ENCODE measurements at regions not wholly inside any gene's neighbourhood (a gene's known extent, or its start where the extent isn't known, plus 50 kb on each side); places are given as distances from the start of the nearest gene placed in this dataset.

DNA sequence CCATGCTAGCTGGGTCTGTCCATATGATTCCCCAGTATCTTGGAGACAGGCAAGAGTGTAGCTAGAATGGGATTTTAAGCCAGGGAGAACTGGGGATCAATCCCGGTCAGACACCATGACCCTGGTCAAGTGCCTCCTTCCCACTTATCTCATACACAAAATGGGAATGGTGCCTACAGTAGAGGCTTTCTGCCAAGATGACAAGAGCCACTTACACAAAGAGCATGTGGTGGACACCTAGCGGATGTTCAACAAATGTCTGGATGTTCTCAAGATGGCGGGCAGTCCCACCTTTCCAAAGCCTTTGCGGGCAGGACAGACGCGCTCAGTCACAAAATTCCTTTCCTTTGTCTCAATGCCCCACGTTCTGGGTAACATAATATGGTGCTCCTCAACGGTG lies 57.3 kb downstream of the MAF start:
- DNase-seq (ENCODE audit: insufficient read length, low spot score) (no peak), FAIRE-seq (no peak)

DNA sequence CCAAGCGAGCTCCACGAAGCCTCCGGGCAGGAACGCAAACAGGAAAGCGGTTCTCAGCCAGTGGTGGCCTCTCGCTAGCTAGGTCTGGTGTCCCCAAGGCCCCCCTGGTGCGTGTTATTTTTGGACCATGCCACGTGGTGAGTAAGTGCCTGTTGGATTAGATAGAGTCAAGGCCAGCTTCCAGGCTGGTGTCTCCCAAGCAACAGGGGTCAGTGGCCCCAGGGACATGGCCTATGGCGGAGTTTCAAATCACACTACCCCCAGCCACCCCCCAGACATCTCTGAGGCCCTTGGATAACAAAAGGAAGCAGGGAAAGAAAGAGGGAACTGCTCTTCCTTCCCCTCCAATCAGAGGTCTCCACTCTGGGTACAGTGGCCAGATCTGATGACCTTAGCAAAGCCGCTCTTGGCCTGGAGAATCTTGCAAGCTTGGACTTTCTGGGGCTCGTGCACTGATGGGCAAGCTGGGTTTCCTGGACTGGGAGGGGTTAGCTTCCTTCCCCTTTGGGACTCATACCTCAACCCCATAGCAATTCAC lies 58.2 kb downstream of the MAF start:
- FAIRE-seq: no peak
- no peak for DNase-seq (ENCODE audit: insufficient read length, low spot score)

DNA sequence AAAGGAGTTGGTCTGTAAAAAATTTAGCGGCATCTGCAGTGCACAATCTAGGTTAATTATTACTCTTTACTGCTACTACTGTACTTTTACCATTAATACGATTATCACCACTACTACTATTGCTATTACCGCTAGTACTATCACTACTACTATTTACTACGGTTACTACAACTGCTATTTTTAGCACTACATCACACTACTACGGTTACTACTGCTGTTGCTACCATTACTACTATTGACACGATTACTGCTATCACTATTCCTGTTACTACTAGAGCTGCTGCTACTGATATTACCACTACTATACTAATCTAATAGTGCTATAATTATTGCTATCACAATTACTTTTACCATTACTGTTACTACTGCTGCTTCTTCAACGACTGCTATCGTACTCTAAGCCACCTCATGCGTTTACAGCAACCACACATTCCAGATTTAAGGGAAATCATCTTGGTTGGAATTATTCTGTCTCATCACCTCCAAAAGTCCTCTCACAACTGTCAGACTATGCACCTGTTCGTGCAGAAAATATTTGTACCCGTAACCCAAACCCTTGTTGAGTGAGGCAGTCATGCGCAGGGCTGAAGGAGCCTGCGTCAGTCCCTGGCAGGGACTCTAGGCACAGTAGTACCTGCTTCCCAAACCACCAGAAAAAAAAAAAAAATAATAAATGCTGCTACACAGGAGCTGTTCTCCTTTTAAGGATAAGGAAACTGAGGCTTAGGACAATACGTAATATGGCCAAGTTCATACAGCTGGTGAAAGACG lies 59.5 kb downstream of the MAF start:
- DNase-seq (ENCODE audit: insufficient read length, low spot score) (no peak), FAIRE-seq (no peak)

DNA sequence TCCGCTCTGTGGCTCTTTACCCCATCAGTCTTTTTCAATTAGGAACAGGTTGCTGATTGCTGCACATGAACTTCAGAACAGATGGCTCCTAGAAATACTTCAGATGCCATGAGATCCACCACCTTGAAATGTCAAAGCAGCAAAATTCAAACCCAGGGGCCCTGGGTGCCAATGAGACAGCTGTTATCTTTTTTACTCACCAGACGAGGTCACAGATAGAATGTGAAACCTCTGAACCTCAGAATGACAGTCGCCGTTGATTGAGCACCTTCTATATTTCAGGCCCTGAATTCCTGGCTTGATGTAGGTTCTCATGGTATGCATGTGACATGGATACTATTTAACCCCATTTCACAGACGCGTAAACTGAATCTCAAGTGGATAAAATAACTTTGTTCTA lies 63.0 kb downstream of the MAF start:
- FAIRE-seq: no peak
- no peak for DNase-seq (ENCODE audit: insufficient read length, low spot score)

DNA sequence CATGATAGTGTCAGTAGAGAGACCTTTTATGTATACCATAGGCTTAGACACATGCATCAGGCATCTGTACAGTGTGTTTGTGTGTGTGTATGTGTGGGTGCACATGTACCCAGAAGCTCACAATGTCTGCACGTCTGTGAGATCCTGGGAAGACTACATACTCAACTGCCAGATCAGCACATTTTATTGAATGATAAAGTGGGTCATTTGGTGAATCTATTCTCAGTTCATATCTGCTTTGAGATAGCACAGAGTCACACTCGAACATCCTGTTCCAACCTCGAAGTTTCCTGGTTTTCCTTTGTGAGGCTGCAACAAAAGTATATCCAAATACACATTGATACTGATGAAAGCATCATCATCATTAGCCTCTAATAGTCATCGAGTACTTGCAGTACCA lies 63.6 kb downstream of the MAF start:
- DNase-seq (ENCODE audit: insufficient read length, low spot score) (no peak), FAIRE-seq (no peak)

DNA sequence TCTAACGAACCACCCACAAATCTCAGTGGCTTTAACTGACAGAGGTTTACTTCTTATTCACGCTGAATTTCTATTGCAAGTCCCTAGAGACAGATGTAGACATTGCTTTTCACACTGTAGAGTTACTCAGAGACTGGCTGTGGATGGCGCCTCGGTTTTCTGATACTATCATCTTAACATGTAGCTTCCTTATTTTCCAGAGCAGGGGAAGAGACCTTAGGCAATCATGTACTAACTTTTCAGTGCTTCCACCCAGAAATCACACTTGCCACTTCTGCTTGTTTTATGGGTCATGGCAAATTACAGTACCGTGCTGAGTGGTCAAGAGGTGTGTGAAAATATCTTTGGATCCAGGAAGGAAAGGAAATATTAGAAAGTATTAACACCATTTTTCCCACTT lies 65.4 kb downstream of the MAF start:
- no peak for DNase-seq (ENCODE audit: insufficient read length, low spot score)

DNA sequence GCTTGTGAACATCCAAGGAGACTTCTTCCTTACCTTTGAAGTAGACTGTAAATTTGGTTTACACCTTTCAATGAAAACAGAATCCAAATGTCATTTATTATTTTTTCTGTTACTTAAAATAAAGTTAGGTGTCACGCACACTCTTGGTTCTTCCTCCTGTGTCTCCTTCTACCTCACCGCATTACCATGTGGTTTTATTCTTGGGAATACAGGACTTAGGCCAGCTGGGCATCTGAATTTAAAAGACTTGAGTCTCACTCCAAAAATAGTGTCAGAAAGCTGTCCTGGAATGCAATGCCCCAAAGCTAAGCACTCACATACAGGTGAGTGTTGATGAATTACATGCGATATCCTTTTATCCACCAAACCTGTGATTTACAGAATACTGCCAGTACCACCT lies 66.4 kb downstream of the MAF start:
- FAIRE-seq: no peak

More for the DNA sequence above, 65.4 kb downstream of the MAF start:
- FAIRE-seq: no peak

DNA sequence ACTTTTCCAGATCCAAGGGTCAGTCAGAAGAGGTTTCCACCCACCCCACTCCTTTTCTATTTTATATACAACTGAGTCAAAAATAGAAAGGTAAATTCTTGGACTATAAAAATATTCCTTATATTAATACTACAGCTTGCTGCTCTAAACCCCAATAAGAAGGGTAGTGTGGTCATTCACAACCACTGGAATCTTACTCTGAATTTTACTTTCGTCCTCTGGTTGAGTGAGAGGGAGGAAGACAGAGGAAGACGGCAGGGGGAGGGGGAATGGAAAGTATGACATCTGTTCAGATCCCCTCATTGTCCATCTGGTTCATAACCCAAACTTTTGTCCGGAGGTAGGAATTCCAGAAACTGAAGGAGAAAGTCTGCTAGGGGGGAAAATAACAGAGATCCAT lies 67.2 kb downstream of the MAF start:
- no peak for DNase-seq (ENCODE audit: insufficient read length, low spot score)
- FAIRE-seq: no peak

More for the DNA sequence above, 66.4 kb downstream of the MAF start:
- DNase-seq (ENCODE audit: insufficient read length, low spot score): no peak

DNA sequence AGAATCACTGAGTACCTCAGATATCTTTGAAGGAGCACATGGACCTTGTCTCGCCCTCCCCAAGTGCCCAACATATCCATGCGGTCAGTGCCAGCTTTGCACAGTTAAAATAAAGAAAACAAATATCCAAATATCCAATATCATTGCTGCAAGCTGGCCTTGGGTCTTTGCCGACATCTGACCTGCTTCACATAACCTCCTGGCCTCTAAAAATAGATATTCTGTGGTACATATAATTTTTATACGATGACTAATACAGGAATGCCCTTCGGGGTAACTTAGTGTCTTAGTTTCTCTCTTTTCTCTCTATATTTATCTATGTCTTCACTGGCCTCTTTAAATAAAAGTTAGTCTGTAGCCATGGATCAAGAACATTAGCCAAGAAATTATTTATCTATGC lies 67.8 kb downstream of the MAF start:
- FAIRE-seq: no peak

DNA sequence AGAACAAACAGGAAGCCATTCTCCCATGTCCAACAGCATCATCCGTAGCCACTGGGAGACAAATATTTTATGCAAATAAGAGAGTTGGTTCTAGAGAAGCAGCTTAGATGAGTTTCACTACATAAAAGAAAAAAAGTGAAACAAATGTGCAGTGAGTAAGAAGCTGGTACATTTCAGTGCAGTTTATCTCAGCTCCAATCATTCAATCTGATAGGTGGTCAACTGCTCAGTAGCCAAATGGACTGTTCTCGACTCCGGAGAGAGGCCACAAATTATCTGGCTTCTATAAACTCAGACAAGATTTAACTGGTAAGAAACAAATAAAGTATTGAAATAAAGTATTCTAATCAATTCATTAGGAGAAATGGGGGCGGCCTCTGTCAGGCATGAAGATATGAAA lies 68.3 kb downstream of the MAF start:
- no peak for FAIRE-seq

More for the DNA sequence above, 67.8 kb downstream of the MAF start:
- no peak for DNase-seq (ENCODE audit: insufficient read length, low spot score)

DNA sequence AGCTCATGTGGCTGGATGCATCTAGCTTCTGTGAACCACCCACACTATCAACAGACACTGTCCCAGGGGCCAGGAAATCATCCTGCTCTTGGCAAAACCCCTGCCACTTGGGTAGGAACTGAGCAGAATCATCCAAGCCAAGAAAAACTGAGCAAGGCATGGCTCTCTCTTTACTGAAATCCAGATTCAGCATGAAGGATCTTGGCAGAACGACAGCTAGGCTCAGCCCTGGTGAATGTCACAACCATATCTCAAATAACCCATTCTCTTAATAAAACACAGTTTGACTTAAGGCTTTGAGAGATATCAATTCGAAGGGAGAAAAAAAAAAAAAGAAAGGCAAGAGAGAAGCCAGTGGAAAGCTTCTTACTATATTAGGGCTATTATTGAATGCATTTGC lies 72.2 kb downstream of the MAF start:
- DNase-seq (ENCODE audit: insufficient read length, low spot score) (no peak), FAIRE-seq (no peak)

More for the DNA sequence above, 68.3 kb downstream of the MAF start:
- no peak for DNase-seq (ENCODE audit: insufficient read length, low spot score)

DNA sequence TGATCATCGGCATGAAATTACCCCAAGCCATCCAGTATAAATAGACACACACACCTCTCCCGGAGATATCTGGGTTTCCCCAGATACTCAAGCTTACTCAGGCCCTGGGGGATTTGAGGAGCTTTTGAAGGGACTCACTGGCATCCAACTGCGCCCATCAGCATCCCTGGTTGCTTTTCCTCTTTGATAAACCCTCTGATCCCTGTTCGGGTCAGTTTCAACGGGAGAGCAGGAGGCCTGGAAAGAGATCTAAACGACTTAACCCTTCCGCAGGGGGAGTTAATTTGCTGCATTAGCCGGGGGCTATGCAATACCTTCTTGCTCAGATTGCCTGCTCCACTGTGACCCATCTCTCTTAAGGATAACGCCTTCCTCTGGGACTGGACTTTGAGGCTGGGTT lies 76.6 kb downstream of the MAF start:
- DNase-seq (ENCODE audit: insufficient read length, low spot score): no peak
- no peak for FAIRE-seq

DNA sequence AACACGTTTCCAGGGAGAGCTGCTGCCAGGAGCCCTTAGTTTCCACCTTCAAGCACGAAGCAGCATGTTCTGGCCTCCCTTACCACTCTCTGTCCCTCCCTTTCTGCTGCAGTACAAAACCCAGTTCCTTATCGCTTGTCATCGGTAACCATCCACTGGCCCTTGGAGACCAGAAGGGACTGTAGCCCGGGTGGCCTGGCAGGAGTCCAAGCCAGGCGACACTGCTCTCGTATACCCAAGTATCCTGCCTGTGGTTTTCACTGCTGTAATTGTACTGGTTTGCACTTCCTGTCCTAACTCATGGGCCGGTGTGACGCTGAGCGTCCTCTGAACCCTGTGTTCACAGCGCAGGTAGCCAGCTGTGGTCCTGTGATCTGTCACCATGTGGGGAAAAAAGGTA lies 81.1 kb downstream of the MAF start:
- FAIRE-seq: no peak
- DNase-seq (ENCODE audit: insufficient read length, low spot score): no peak

DNA sequence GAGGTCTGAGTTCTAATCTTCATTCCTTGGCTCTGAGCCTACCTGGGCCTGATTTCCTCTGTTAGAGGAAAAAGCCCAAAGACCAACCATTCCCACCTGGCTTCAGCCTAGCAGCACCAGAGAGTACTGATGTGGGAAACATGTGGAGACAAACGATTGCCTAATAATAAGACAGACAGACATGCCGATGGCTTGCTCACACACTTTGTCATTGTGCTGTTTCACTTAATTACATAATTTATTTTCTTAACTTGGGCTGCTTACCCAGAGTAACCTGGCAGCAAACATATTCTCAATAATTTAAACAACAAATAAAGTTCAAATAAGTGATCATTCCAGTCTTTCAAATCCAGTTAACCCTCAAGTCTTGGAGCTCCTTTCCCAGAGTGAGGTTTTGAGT lies 83.4 kb downstream of the MAF start:
- DNase-seq (ENCODE audit: insufficient read length, low spot score): no peak
- no peak for FAIRE-seq

DNA sequence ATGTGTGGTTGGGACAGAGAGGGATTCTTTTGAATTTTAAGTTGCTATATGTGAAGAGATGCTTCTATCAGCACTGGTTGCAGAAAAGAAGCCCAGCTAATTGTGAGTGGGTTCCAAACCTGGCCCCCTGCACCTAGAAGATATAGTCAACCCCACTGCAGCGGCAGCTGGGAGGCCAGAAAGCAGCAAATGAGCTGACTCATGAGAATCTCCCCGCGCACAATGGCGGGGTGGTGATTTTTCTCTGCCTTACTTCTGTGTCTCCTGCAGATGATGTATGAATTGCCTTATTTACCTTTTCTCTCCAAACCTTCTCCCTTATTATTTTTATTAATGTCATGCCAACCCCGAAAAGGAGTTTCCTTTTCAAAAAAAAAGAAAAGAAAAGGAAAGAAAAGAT lies 89.7 kb downstream of the MAF start:
- no peak for DNase-seq (ENCODE audit: insufficient read length, low spot score)

DNA sequence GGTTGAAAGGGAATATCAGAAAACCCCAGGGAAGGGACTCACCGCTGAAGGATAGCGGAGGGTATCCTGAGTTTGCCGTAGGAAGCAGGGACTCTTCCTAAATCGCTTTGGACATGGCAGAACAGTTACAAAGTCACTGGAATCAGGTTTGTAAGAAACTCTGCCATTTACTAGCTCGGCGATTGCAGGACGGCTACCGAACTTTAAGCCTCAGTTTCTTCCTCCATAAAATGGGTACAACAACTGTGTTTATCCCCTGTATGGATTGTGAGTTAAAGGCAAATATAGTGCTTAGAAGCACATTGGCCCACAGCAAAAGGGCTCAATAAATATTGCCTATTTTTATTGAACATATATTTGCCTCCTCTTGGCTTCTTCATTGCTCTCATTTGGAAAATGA lies 90.6 kb downstream of the MAF start:
- no peak for DNase-seq (ENCODE audit: insufficient read length, low spot score)

More for the DNA sequence above, 89.7 kb downstream of the MAF start:
- FAIRE-seq: no peak

DNA sequence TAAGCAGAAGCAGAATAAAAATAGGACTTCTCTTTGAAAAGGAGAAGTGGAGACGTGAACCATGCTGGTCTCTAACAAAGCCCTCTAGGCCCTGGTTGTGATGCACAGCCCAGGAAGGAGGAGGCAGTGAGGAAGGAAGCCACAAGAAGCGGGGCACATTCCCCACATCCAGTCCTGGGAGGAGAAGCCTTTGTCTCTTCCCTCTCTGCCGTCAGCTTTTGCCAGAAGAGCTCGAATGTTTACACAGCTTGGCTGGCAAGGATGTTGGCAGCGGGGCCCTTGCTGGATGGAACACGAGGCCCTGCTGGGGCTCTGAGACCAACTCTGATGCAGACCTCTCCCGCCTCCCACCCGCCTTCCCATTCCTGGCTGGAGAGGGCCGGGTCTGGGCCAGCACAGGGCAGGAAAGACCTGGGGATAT lies 91.3 kb downstream of the MAF start:
- DNase-seq (ENCODE audit: insufficient read length, low spot score) (no peak), FAIRE-seq (no peak)

More for the DNA sequence above, 90.6 kb downstream of the MAF start:
- FAIRE-seq: no peak

DNA sequence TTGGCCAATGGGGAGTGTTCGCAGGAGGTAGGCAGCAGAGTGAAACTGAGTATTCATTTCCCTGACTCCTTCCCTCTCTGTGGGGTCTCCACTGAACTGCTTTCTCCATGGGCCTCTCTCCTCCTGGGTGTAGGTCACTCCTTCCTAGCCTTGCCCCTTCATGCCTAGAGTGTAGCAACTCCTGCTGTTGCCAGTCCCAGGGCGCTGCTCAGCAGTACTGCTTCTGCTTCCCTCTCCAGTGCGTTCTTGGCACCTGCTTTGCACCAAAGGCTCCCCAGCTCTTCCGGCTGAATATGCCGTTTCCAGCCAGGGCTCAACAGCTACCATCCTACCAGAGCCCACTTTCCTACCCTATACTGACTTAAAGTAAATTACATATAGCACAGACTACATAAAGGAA lies 92.2 kb downstream of the MAF start:
- FAIRE-seq (no peak), DNase-seq (ENCODE audit: insufficient read length, low spot score) (no peak)

DNA sequence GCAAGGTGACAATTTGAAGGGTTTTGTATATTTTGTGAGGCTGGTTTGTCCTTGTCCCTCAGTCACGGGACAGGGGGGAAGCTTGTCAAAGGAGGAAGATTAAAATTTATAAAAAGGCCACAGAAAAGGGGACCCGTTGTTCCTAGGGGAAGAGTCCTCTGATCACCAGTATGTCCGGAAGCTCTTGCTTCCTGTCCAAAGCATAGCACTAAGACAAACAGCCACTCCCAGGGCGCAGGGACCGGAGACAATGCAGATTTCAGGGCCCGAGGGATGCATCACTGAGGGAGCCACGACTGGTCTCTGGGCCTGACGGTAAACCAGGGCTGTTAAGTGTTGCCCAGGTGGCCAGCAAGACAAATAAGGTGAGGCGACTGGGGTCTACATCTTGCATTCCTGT lies 95.2 kb downstream of the MAF start:
- DNase-seq (ENCODE audit: insufficient read length, low spot score): no peak
- FAIRE-seq: no peak

DNA sequence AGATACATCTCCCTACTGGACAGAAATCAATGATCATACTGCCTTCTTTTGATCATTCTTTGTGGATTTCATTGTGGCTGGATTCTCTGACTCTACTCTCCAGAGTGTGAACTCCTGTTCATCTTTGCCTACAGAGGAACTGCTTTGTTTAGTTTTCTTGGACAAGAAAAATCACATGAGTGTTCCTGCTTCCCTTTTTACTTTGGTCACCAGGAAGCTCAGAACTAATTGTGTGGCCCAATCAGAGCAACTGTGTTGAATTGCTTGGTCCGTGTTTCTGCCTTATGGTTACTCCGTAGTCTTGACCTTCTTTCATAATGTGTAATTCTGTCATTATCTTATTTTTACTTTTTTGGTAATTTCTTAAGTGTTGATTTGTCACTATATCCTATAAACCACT lies 97.0 kb downstream of the MAF start:
- DNase-seq (ENCODE audit: insufficient read length, low spot score): no peak
- FAIRE-seq: no peak

DNA sequence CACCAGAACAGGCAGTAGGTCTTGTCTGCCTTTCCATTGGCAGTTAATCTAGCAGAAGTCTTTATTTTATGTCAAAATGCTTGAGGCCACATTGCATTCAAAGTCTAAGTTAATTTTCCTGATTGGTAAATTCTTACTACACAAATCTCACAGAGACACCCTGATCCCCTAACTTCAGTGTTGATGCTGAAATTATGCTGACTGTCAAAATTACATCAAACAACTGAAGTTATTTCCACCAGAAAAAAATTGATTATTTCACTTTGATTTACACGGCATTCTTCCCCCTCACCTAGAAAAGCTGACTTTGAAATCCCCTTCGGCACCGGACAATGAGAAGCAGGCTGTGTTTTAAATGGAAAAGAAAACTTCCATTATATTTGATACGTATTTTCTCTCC lies 99.1 kb downstream of the MAF start:
- FAIRE-seq: no peak
- DNase-seq (ENCODE audit: insufficient read length, low spot score): no peak

DNA sequence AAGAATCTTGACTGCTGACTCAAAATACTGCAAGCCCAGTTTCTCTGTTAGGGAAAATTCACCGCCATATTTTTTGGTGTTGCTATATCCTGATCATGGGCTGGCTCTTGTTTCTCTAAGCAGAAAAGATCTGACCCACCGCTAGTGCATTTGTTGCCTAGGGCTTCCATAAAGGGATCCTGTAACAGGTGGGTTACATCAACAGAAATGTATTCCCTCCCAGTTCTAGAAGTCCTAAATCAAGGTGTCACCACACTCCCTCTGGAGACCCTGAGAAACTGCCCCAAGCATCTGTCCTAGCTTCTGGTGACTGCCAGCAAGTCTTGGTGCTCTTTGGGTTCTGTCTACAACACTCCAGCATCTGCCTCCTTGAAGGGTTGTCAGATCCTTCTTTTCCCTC lies 99.7 kb downstream of the MAF start:
- FAIRE-seq: no peak

DNA sequence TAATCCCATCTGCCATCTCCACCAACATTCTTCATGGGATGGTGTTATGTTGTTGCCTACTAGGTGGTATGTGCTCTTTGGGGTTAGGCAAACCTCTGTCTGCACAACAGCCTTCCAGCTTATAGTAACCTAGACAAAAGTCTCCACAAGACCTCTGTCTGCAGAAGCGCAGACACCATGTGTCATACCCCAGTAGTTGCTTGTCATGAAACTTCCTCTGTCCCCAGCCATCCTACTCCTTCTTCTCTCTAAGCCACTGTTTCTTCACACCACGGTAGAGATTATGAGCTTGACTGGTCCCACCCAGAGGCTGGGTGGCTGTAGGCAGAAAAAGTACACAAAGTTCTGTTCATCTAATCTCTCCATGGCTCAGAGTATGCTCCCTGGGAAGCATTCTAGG lies 100.3 kb downstream of the MAF start:
- DNase-seq (ENCODE audit: insufficient read length, low spot score) (no peak), FAIRE-seq (no peak)

More for the DNA sequence above, 99.7 kb downstream of the MAF start:
- DNase-seq (ENCODE audit: insufficient read length, low spot score): no peak

All from GM19239 (cell line).